OCI-LY7 (cell line): ENCODE measurements at regions not wholly inside any gene's neighbourhood (a gene's known extent, or its start where the extent isn't known, plus 50 kb on each side); places are given as distances from the start of the nearest gene placed in this dataset.

Experiments
- BruUV-seq: library from RNA; stranded (reverse); fragments of 400-500 nt; replicated peaks from 2 replicates; lab custom pipeline; 2021; lab: Mats Ljungman, UMichigan
- CTCF ChIA-PET: fragments of 300-600 bp; sonication (Branson Sonifier 250); formaldehyde crosslinking; loops from one replicate; lab custom pipeline; 2022; ENCODE audit warnings: antibody characterized with exemption; ENCODE audit not compliant: unreplicated experiment; lab: Charles Lee
- POLR2A ChIA-PET: fragments of 300-600 bp; sonication (Branson Sonifier 250); formaldehyde crosslinking; loops from one replicate; lab custom pipeline; 2022; ENCODE audit warnings: antibody characterized with exemption; lab: Charles Lee
- DNase-seq: peaks from one replicate; pipeline ENCODE4 v3.0.0-alpha.2; 2015; ENCODE audit warnings: low spot score
- H2AFZ ChIP-seq: fragments of 200-600 bp; sonication (generic), shearing (Covaris generic); 2 replicates; pipeline ENCODE4 v1.6.1; 2014; ENCODE audit warnings: mild to moderate bottlenecking, antibody characterized with exemption, low read length, moderate library complexity
- H3K27ac ChIP-seq: fragments of 200-600 bp; sonication (generic); 2 replicates; pipeline ENCODE4 v1.5.1; 2014; ENCODE audit warnings: mixed run types, low read depth, mild to moderate bottlenecking, moderate library complexity, low read length, inconsistent platforms; ENCODE audit not compliant: poor library complexity, severe bottlenecking
- H3K36me3 ChIP-seq: fragments of 200-600 bp; sonication (generic); 2 replicates; pipeline ENCODE4 v1.6.1; 2014; ENCODE audit warnings: mild to moderate bottlenecking, antibody characterized with exemption, low read length, moderate library complexity, mixed read lengths; ENCODE audit not compliant: insufficient read depth
- H3K4me1 ChIP-seq: fragments of 200-600 bp; sonication (generic); 2 replicates; pipeline ENCODE4 v1.5.1; 2014; ENCODE audit warnings: mild to moderate bottlenecking, low read length; ENCODE audit not compliant: insufficient read depth, poor library complexity, severe bottlenecking
- H3K4me2 ChIP-seq: fragments of 200-600 bp; sonication (generic); 2 replicates; pipeline ENCODE4 v1.6.1; 2014; ENCODE audit warnings: mild to moderate bottlenecking, low read length
- H3K4me3 ChIP-seq: fragments of 200-600 bp; sonication (generic); 2 replicates; pipeline ENCODE4 v1.5.1; 2014; ENCODE audit warnings: mild to moderate bottlenecking, low read depth, low read length; ENCODE audit not compliant: poor library complexity, severe bottlenecking
- H3K79me2 ChIP-seq: fragments of 200-600 bp; sonication (generic); 2 replicates; pipeline ENCODE4 v1.6.1; 2016; ENCODE audit warnings: low read depth, mild to moderate bottlenecking, low read length, moderate library complexity, mixed read lengths; ENCODE audit not compliant: insufficient read depth
- H3K9me2 ChIP-seq: fragments of 200-600 bp; sonication (generic); 2 replicates; pipeline ENCODE4 v1.6.1; 2016; ENCODE audit warnings: mild to moderate bottlenecking, low read length, mixed read lengths; ENCODE audit not compliant: insufficient read depth
- H3K9me3 ChIP-seq: fragments of 200-600 bp; sonication (generic); 2 replicates; pipeline ENCODE4 v1.6.1; 2014; ENCODE audit warnings: mild to moderate bottlenecking, mixed run types, low read length, mixed read lengths
- H4K20me1 ChIP-seq: fragments of 200-600 bp; sonication (generic); 2 replicates; pipeline ENCODE4 v1.6.1; 2014; ENCODE audit warnings: mild to moderate bottlenecking, antibody characterized with exemption, low read length, moderate library complexity, mixed read lengths; ENCODE audit not compliant: insufficient read depth
- EZH2phosphoT487 ChIP-seq: fragments of 200-600 bp; sonication (generic); IDR thresholded peaks from 2 replicates; pipeline ENCODE4 v1.6.1; 2018; ENCODE audit warnings: low read depth, borderline replicate concordance, mild to moderate bottlenecking, mixed run types, antibody characterized with exemption, low read length, moderate library complexity, mixed read lengths
- intact Hi-C: fragments of 100-400 bp; cut with micrococcal nuclease; formaldehyde crosslinking; loops from one replicate; pipeline ENCODE4 v1.10.0; 2022; ENCODE audit not compliant: unreplicated experiment
- TF ChIP-seq, protein P1 (sequence below): fragments of 200-600 bp; sonication (generic); conservative IDR thresholded peaks from 2 replicates; pipeline ENCODE4 v1.5.1; 2014; ENCODE audit warnings: mild to moderate bottlenecking, antibody characterized with exemption, low read length, moderate library complexity, mixed read lengths

DNA sequence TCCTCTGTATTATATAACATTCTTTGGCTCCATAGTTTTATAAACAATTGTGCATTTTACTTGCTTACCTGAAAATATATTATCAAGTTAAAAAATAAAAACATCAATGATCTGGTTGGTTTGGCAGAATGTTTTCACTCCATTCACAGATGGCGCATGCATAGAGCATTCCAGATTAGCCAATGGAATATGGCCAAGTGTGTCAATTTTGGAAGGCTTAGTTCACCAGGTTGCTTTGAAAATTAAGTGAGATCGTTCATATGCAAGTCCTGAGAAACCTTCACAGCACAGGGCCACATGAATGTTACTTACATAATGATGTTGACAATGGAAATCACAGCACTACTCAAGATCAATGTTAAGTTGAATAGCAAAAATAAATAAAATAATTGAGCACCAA is 335.7 kb downstream of the GRB14 start:
- Histone ChIP-seq H3K27ac (no peak overlapping the region), H3K36me3 (no peaks in the 10 kb centered on the region), H3K9me3 (no peaks in the 10 kb centered on the region), H3K4me2 (no peak overlapping the region), H3K4me1 (no peaks in the 10 kb centered on the region), H3K9me2 (no peaks in the 10 kb centered on the region), H4K20me1 (no peaks in the 10 kb centered on the region), H3K4me3 (no peak overlapping the region), H3K79me2 (no peaks in the 10 kb centered on the region), H2AFZ (no peak overlapping the region)
- intact Hi-C loops: no loop called here
- no peak for DNase-seq
- POLR2A ChIA-PET: no interaction called here
- TF ChIP-seq EZH2phosphoT487: no peak
- no TSS peak for BruUV-seq
- CTCF ChIA-PET: no interaction called here

DNA sequence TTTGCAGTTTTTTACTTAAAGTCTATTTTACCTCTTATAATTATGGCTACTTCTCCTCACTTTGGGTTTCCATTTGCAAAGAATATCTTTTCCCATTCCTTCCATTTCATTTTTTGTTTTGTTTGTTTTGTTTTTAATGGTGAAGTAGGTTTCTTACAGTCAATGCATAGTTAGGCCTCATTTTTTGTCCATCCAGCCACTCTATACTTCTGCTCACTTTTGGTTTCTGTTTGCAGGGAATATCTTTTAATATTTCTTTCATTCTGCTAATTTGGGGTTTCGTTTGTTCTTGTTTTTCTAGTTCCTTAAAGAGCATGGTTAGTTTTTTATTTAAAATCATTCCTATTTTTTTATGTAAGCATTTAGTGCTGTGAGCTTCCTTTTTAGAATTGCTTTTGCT is 339.4 kb downstream of the GRB14 start:
- ChIA-PET CTCF (no interaction called here), POLR2A (no interaction called here)
- TF ChIP-seq, protein P1, sequence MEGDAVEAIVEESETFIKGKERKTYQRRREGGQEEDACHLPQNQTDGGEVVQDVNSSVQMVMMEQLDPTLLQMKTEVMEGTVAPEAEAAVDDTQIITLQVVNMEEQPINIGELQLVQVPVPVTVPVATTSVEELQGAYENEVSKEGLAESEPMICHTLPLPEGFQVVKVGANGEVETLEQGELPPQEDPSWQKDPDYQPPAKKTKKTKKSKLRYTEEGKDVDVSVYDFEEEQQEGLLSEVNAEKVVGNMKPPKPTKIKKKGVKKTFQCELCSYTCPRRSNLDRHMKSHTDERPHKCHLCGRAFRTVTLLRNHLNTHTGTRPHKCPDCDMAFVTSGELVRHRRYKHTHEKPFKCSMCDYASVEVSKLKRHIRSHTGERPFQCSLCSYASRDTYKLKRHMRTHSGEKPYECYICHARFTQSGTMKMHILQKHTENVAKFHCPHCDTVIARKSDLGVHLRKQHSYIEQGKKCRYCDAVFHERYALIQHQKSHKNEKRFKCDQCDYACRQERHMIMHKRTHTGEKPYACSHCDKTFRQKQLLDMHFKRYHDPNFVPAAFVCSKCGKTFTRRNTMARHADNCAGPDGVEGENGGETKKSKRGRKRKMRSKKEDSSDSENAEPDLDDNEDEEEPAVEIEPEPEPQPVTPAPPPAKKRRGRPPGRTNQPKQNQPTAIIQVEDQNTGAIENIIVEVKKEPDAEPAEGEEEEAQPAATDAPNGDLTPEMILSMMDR: no peak
- H2AFZ ChIP-seq: no peak overlapping the region
- H3K4me3 ChIP-seq: no peak overlapping the region
- H3K9me3 ChIP-seq: no peaks in the 10 kb centered on the region
- H3K27ac ChIP-seq: no peak overlapping the region
- no peaks in the 10 kb centered on the region for H3K4me1 ChIP-seq
- no peaks in the 10 kb centered on the region for H4K20me1 ChIP-seq
- H3K79me2 ChIP-seq: no peaks in the 10 kb centered on the region
- H3K9me2 ChIP-seq: no peaks in the 10 kb centered on the region
- DNase-seq: no peak
- intact Hi-C loops: no loop called here
- H3K4me2 ChIP-seq: no peak overlapping the region
- H3K36me3 ChIP-seq: no peaks in the 10 kb centered on the region
- BruUV-seq: no TSS peak

DNA sequence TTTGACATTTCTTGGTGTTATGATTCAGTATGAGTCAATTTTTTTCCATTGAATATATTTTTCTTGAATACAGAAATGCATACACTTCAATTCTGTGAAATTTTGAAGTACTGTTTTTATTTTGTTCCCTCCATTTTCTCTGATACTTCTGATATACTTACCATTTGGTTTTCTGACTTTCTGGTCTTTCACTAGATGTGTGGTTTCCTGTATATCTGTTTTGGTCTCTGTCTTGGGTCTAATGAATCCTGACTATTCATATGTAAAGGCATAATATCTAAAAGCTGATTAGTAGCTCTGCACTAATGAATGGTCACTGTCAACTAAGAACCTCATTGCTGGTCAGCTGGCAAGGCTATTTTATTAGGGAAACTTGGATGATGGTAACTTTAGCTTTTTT is 345.6 kb downstream of the GRB14 start:
- Histone ChIP-seq H3K27ac (no peak overlapping the region), H3K9me2 (no peaks in the 10 kb centered on the region), H3K4me3 (no peak overlapping the region), H2AFZ (no peak overlapping the region), H3K4me1 (no peaks in the 10 kb centered on the region), H3K4me2 (no peak overlapping the region), H4K20me1 (no peaks in the 10 kb centered on the region), H3K36me3 (no peaks in the 10 kb centered on the region), H3K9me3 (no peaks in the 10 kb centered on the region), H3K79me2 (no peaks in the 10 kb centered on the region)
- no TSS peak for BruUV-seq
- no peak for DNase-seq
- no peak for TF ChIP-seq EZH2phosphoT487
- TF ChIP-seq, protein P1: no peak
- ChIA-PET CTCF (no interaction called here), POLR2A (no interaction called here)
- intact Hi-C loops: no loop called here
